K562 (cell line): ENCODE measurements at regions not wholly inside any gene's neighbourhood (a gene's known extent, or its start where the extent isn't known, plus 50 kb on each side); places are given as distances from the start of the nearest gene placed in this dataset.

Source experiments
- ATAC-seq: fragments of 200-7000 bp; cut with Tn5 transposase; 3 replicates; pipeline ENCODE4 v1.9.1; 2020; ENCODE audit warnings: moderate library complexity
- BruUV-seq: library from RNA; stranded (reverse); fragments of 400-500 nt; replicated peaks from 2 replicates; lab custom pipeline; 2021; lab: Mats Ljungman, UMichigan
- CTCF ChIA-PET: fragments of 300-600 bp; formaldehyde crosslinking; extraction: SDS; loops from one replicate; lab custom pipeline; 2021; ENCODE audit warnings: low intra/inter-chr PET ratio; lab: Yijun Ruan, JAX
- POLR2A ChIA-PET: fragments of 300-600, 350-650 bp; sonication (Branson Sonifier 250); formaldehyde crosslinking; extraction: SDS; loops from one replicate; lab custom pipeline; 2021; ENCODE audit warnings: antibody characterized with exemption, inconsistent platforms; lab: Yijun Ruan, JAX
- DNase-seq, 4 experiments: peaks; one replicate each; pipeline versions ENCODE4 v3.0.0 to v3.0.0-alpha.2; 2011 to 2018; ENCODE audit warnings: low spot score in 3 of 4, mixed read lengths in 3 of 4; ENCODE audit errors: extremely low read depth in 1 of 4
- FAIRE-seq: peaks from 2 replicates; lab custom pipeline; 2011; peaks lifted over from hg19 to GRCh38; lab: Jason Lieb, UNC
- H2AFZ ChIP-seq: 2 replicates; pipeline ENCODE4 v1.6.0; 2011; ENCODE audit warnings: low read depth, low read length, control low read depth, inconsistent platforms
- H3K27ac ChIP-seq: fragments of 200-600 bp; 3 replicates; pipeline ENCODE4 v1.8.0; 2011; ENCODE audit warnings: low read depth, mild to moderate bottlenecking, control low read depth, inconsistent platforms, low read length, moderate library complexity, mixed read lengths; ENCODE audit errors: extremely low read depth
- H3K27me3 ChIP-seq, 2 experiments: fragments of 300-600 bp in 1 of 2; 2 replicates in 1 of 2; 3 replicates in 1 of 2; pipeline versions ENCODE4 v1.6.0 to v1.8.0; 2011; ENCODE audit warnings: inconsistent platforms in 2 of 2, low read length in 2 of 2, mild to moderate bottlenecking in 1 of 2, mixed read lengths in 1 of 2, moderate library complexity in 1 of 2; ENCODE audit not compliant: control insufficient read depth in 2 of 2, insufficient read depth in 2 of 2
- H3K36me3 ChIP-seq: fragments of 300-600 bp; 3 replicates; pipeline ENCODE4 v1.8.0; 2011; ENCODE audit warnings: mild to moderate bottlenecking, low read length, inconsistent platforms; ENCODE audit not compliant: control insufficient read depth, insufficient read depth
- H3K4me1 ChIP-seq, 2 experiments: fragments of 200-600 bp in 1 of 2; replicated peaks in 1 of 2; 2 replicates in 1 of 2; 3 replicates in 1 of 2; pipeline versions ENCODE4 v1.5.1 to v1.8.0; 2011; ENCODE audit warnings: inconsistent platforms in 2 of 2, low read length in 2 of 2, mild to moderate bottlenecking in 1 of 2, mixed read lengths in 1 of 2, moderate library complexity in 1 of 2; ENCODE audit not compliant: control insufficient read depth in 2 of 2, insufficient read depth in 2 of 2
- H3K4me2 ChIP-seq: 2 replicates; pipeline ENCODE4 v1.6.1; 2011; ENCODE audit warnings: low read length, control low read depth, inconsistent platforms, mixed read lengths; ENCODE audit not compliant: insufficient read depth
- H3K4me3 ChIP-seq: fragments of 200-600 bp; sonication (generic), shearing (Covaris generic); 2 replicates; pipeline ENCODE4 v1.5.1; 2016; ENCODE audit warnings: control low read depth, inconsistent platforms
- H3K79me2 ChIP-seq: fragments of 200-600 bp; 3 replicates; pipeline ENCODE4 v1.8.0; 2011; ENCODE audit warnings: low read length, inconsistent platforms; ENCODE audit not compliant: control insufficient read depth, insufficient read depth
- H3K9ac ChIP-seq, 2 experiments: 2 replicates each; pipeline versions ENCODE4 v1.6.0 to v1.6.1; 2011; ENCODE audit warnings: low read depth in 2 of 2, low read length in 2 of 2, control low read depth in 1 of 2, inconsistent platforms in 1 of 2, mild to moderate bottlenecking in 1 of 2, mixed read lengths in 1 of 2; ENCODE audit not compliant: insufficient read depth in 1 of 2
- H3K9me1 ChIP-seq: one replicate; pipeline ENCODE4 v1.6.0; 2011; ENCODE audit warnings: inconsistent platforms, mild to moderate bottlenecking, low read length, moderate library complexity; ENCODE audit not compliant: control insufficient read depth, insufficient read depth
- H3K9me3 ChIP-seq: replicated peaks from 2 replicates; pipeline ENCODE4 v1.5.1; 2011; ENCODE audit warnings: low read depth, low read length, inconsistent platforms; ENCODE audit not compliant: control insufficient read depth, insufficient read depth
- H4K20me1 ChIP-seq: replicated peaks from 2 replicates; pipeline ENCODE4 v1.6.1; 2011; ENCODE audit warnings: low read length, inconsistent platforms, mixed read lengths; ENCODE audit not compliant: control insufficient read depth, insufficient read depth
- GTF3C2 ChIP-seq: IDR thresholded peaks from 3 replicates; pipeline ENCODE4 v1.6.1; 2011; ENCODE audit warnings: borderline replicate concordance, mild to moderate bottlenecking, moderate library complexity; ENCODE audit not compliant: insufficient read length; ENCODE audit errors: extremely low read depth
- ZFX ChIP-seq: sonication (generic); formaldehyde crosslinking; IDR thresholded peaks from 2 replicates; pipeline ENCODE4 v1.8.0; 2022; ENCODE audit warnings: mild to moderate bottlenecking, missing genetic modification reagents, moderate library complexity
- ZNF184 ChIP-seq: sonication (generic); formaldehyde crosslinking; IDR thresholded peaks from 2 replicates; pipeline ENCODE4 v1.5.0; 2020; ENCODE audit warnings: missing genetic modification reagents
- WGBS: fragments of 100-300 bp; shearing (Covaris generic); methylation state at CpG from one replicate; pipeline ENCODE4 v1.1.6; 2016; ENCODE audit warnings: low coverage, mixed read lengths; ENCODE audit not compliant: insufficient coverage; ENCODE audit errors: missing lambda C conversion rate; 5-methylcytosine and 5-hydroxymethylcytosine counted together
- in situ Hi-C: fragments of 300-500 bp; cut with MboI; formaldehyde crosslinking; loops from 4 replicates; pipeline ENCODE4 v1.15.0; 2018; ENCODE audit warnings: inconsistent platforms, mixed read lengths
- intact Hi-C: fragments of 100-400 bp; cut with micrococcal nuclease; formaldehyde crosslinking; loops from 2 replicates; pipeline ENCODE4 v1.14.2; 2022

GRCh38 chr18:30446605-30447004 is 595.9 kb downstream of the DSC3 start:
- WGBS: 31% methylated on average over 6 of the region's 6 CpGs
- intact Hi-C loops: no loop called here

More at GRCh38 chr18:30446605-30447004, 595.9 kb downstream of the DSC3 start:
- no peaks in the 10 kb centered on the region for H4K20me1 ChIP-seq
- no peak overlapping the region for H3K4me2 ChIP-seq
- DNase-seq (no peak), ATAC-seq (no peak), FAIRE-seq (no peak)
- ChIA-PET POLR2A (interaction anchor here (1.6 kb wide), 1 partner anchor 10 kb away, joined by 4 read pairs; no protein-coding TSS in a partner anchor), CTCF (no interaction called here)
- H3K27ac ChIP-seq: no peak overlapping the region
- no peak overlapping the region for H2AFZ ChIP-seq
- H3K36me3 ChIP-seq: no peaks in the 10 kb centered on the region
- TF ChIP-seq ZNF184 (CRISPR knock-in tag) (no peak), ZFX (no peak), GTF3C2 (no peak)
- no TSS peak for BruUV-seq
- H3K4me3 ChIP-seq: no peak overlapping the region
- H3K9me3 ChIP-seq: no peaks in the 10 kb centered on the region
- no peaks in the 10 kb centered on the region for H3K79me2 ChIP-seq
- in situ Hi-C loops: no loop called here
- H3K27me3 ChIP-seq: no peaks in the 10 kb centered on the region
- H3K9ac ChIP-seq: no peak overlapping the region
- no peaks in the 10 kb centered on the region for H3K9me1 ChIP-seq
- H3K4me1 ChIP-seq: no peaks in the 10 kb centered on the region
